PFSK-1 (cell line): ENCODE measurements at regions not wholly inside any gene's neighbourhood (a gene's known extent, or its start where the extent isn't known, plus 50 kb on each side); places are given as distances from the start of the nearest gene placed in this dataset.

ENCODE experiments used
- FOXP2 ChIP-seq: optimal IDR thresholded peaks from 2 replicates; pipeline ENCODE3; 2011; ENCODE audit warnings: borderline replicate concordance, control low read depth, inconsistent platforms; ENCODE audit not compliant: insufficient read depth; ENCODE audit errors: extremely low read length, extremely low read depth
- POLR2AphosphoS5 ChIP-seq: IDR thresholded peaks from 2 replicates; pipeline ENCODE4 v1.6.1; 2012; ENCODE audit warnings: low read depth, mild to moderate bottlenecking, control low read depth, low read length, moderate library complexity
- SIN3A ChIP-seq: IDR thresholded peaks from 2 replicates; pipeline ENCODE4 v1.6.1; 2012; ENCODE audit warnings: mild to moderate bottlenecking, low read length, moderate library complexity, borderline replicate concordance; ENCODE audit not compliant: insufficient read depth
- TAF1 ChIP-seq: IDR thresholded peaks from 2 replicates; pipeline ENCODE4 v1.6.1; 2012; ENCODE audit warnings: low read length, control low read depth, borderline replicate concordance; ENCODE audit not compliant: insufficient read depth
- TF ChIP-seq, protein P1 (sequence below), 2 experiments: IDR thresholded peaks; 2 replicates each; pipeline versions ENCODE4 v1.6.1 to v1.8.0; 2011 to 2012; ENCODE audit warnings: low read depth in 2 of 2, low read length in 2 of 2, control low read depth in 1 of 2, inconsistent platforms in 1 of 2, mild to moderate bottlenecking in 1 of 2, moderate library complexity in 1 of 2; ENCODE audit not compliant: insufficient read depth in 1 of 2

DNA sequence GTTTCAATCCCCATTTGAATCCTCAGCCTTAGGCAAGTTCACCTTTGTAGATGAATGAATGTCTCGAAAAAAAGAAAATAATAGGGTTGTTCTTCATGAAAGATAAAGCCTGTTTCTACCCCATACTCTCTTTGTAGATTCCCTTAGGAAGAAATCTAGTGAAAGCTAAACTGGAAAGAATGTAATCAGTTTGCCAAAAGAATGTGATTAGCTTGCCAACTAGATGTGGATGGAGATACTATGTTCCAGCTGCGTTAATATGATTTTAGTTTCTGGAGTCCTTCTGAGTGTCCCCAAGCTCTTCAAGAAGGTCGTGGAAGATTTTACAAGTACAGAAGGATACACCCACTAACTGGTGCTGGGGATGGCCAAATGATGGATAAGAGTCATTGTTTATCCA, 162.3 kb upstream of the EDNRA start:
- TF ChIP-seq, protein P1, sequence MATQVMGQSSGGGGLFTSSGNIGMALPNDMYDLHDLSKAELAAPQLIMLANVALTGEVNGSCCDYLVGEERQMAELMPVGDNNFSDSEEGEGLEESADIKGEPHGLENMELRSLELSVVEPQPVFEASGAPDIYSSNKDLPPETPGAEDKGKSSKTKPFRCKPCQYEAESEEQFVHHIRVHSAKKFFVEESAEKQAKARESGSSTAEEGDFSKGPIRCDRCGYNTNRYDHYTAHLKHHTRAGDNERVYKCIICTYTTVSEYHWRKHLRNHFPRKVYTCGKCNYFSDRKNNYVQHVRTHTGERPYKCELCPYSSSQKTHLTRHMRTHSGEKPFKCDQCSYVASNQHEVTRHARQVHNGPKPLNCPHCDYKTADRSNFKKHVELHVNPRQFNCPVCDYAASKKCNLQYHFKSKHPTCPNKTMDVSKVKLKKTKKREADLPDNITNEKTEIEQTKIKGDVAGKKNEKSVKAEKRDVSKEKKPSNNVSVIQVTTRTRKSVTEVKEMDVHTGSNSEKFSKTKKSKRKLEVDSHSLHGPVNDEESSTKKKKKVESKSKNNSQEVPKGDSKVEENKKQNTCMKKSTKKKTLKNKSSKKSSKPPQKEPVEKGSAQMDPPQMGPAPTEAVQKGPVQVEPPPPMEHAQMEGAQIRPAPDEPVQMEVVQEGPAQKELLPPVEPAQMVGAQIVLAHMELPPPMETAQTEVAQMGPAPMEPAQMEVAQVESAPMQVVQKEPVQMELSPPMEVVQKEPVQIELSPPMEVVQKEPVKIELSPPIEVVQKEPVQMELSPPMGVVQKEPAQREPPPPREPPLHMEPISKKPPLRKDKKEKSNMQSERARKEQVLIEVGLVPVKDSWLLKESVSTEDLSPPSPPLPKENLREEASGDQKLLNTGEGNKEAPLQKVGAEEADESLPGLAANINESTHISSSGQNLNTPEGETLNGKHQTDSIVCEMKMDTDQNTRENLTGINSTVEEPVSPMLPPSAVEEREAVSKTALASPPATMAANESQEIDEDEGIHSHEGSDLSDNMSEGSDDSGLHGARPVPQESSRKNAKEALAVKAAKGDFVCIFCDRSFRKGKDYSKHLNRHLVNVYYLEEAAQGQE (IDR thresholded peaks at IDR 0.05; ENCODE audit: insufficient read depth in 1 of 2, low read depth in 2 of 2, low read length in 2 of 2) = no peak
- TF ChIP-seq POLR2AphosphoS5 (no peak), TAF1 (no peak), FOXP2 (no peak), SIN3A (no peak)
